ENCODE measurements at regions not wholly inside any gene's neighbourhood (a gene's known extent, or its start where the extent isn't known, plus 50 kb on each side); places are given as distances from the start of the nearest gene placed in this dataset.
A peak's percentile ranks its signal among the peaks of the same experiment; 100 is the strongest.

DNA sequence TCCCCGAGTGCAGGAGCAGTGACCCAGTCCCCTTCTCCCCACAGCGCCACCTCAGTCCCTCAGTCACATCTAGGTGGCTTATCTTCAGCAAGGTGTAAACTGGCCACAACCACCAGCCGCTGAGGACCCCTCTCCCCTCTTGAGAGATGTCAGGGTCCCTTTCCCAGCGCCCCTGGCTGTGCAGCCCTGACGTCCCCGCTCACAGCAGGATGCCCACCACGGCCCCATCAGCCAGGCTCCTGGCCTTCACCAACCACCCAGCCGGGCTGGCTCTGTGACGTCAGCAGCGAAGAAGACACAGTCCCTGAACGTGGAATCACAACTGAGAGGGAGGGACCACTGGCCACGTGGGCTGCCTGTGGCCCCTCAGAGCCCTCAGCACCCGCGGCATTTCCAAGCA lies 249.4 kb downstream of the NPHP4 start:
- Histone ChIP-seq H3K27ac (no peak overlapping the region), H3K4me3 (no peak overlapping the region), H3K36me3 (no peaks in the 10 kb centered on the region), H3K27me3 (peaks cover 0 to 60% of the 10 kb centered on the region in 2 donors), H3K4me1 (no peaks in the 10 kb centered on the region), H3K9me3 (no peaks in the 10 kb centered on the region)
- TF ChIP-seq POLR2AphosphoS5 (IDR thresholded peaks at IDR 0.05) (no peak), POLR2A (IDR thresholded peaks at IDR 0.05) (no peak)
- TF ChIP-seq, protein P1, sequence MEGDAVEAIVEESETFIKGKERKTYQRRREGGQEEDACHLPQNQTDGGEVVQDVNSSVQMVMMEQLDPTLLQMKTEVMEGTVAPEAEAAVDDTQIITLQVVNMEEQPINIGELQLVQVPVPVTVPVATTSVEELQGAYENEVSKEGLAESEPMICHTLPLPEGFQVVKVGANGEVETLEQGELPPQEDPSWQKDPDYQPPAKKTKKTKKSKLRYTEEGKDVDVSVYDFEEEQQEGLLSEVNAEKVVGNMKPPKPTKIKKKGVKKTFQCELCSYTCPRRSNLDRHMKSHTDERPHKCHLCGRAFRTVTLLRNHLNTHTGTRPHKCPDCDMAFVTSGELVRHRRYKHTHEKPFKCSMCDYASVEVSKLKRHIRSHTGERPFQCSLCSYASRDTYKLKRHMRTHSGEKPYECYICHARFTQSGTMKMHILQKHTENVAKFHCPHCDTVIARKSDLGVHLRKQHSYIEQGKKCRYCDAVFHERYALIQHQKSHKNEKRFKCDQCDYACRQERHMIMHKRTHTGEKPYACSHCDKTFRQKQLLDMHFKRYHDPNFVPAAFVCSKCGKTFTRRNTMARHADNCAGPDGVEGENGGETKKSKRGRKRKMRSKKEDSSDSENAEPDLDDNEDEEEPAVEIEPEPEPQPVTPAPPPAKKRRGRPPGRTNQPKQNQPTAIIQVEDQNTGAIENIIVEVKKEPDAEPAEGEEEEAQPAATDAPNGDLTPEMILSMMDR (IDR thresholded peaks at IDR 0.05), result no peak
- DNase-seq (ENCODE audit: low spot score in 2 of 2), result peak in 1 of 2 donors; percentile 42
- intact Hi-C loops (cut with DNase I; ENCODE audit: low total_unique reads), result no loop called here

DNA sequence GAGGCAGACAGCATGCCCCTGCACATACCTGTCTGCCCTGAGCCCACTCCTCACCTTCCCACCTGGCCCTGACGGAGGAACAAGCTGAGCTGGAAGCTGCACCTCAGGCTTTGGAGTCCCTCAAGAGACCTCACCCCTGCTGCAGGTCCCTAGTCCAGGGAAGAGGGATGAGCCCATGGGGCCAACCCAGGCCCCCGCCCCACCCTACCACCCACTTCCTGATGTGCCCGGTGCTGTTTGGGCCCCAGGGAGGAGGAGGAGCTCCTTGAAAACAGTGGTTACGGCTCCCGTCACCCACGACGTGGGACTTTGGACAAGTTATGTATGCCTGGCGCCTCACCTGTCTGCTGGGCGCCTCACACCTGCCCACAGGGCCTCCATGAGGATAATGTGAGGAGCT lies 250.2 kb downstream of the NPHP4 start:
- no peak overlapping the region for H3K27ac ChIP-seq
- DNase-seq (ENCODE audit: low spot score in 2 of 2), result peak in 1 of 2 donors; percentile 36
- intact Hi-C loops (cut with DNase I; ENCODE audit: low total_unique reads), result no loop called here

DNA sequence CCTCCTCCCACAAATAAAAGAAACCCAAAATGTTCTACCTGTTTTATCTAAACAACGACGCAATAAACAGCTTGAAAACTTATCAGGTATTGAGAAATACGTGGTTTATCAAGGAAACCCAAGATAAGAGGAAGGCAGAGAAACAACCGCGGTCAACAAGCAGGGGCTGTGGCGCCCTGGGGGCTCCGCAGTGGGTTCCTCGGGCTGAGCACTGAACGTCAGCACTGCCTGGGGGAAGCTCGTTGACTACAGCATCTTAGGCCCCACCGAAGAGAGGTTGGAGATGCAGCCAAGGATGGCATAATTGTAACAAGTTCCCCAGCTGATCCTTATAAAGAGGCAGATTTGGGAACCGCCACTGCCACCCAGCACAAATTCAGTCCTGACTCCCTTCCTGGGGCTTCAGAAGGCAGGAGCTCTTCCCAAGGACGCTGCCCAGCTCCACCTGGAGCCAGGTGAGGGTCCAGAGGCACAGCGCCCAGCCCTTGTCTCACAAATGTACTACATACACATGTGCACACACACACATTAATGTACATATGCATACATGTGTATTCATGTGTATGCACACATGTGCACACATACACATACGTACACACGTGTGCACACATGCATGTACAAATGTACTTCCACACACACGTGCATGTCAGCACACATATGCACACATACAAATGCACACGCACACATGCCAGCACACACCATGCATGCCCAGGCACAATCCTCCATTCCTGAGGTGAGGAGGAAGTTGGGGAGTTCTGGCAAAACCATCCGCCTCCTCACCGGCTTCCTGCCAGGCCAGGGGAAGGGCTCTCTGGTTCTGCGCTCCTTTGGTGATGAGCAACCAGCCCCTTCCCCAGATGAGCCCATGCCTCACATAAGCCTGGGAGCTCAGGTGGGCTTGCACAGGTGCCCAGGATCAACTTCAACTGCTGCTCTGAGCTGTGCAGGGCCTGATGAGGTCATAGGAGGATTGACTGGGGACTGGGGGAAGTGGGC lies 251.1 kb downstream of the NPHP4 start:
- peaks cover 0 to 47% of the 10 kb centered on the region in 2 donors for H3K27me3 ChIP-seq
- H3K36me3 ChIP-seq, result no peaks in the 10 kb centered on the region
- TF ChIP-seq, protein P1 (IDR thresholded peaks at IDR 0.05), result no peak
- TF ChIP-seq POLR2AphosphoS5 (IDR thresholded peaks at IDR 0.05) (no peak), POLR2A (IDR thresholded peaks at IDR 0.05) (no peak)
- no peak overlapping the region for H3K27ac ChIP-seq
- no peak overlapping the region for H3K4me3 ChIP-seq
- intact Hi-C loops (cut with DNase I; ENCODE audit: low total_unique reads), result no loop called here
- no peaks in the 10 kb centered on the region for H3K4me1 ChIP-seq
- DNase-seq (ENCODE audit: low spot score in 2 of 2), result peak in 1 of 2 donors; percentile 27
- H3K9me3 ChIP-seq, result no peaks in the 10 kb centered on the region

More for the DNA sequence above, 250.2 kb downstream of the NPHP4 start:
- TF ChIP-seq POLR2A (IDR thresholded peaks at IDR 0.05) (no peak), POLR2AphosphoS5 (IDR thresholded peaks at IDR 0.05) (no peak)
- TF ChIP-seq, protein P1 (IDR thresholded peaks at IDR 0.05), result no peak
- no peaks in the 10 kb centered on the region for H3K36me3 ChIP-seq
- no peaks in the 10 kb centered on the region for H3K9me3 ChIP-seq
- peaks cover 0 to 56% of the 10 kb centered on the region in 2 donors for H3K27me3 ChIP-seq
- no peaks in the 10 kb centered on the region for H3K4me1 ChIP-seq
- no peak overlapping the region for H3K4me3 ChIP-seq

DNA sequence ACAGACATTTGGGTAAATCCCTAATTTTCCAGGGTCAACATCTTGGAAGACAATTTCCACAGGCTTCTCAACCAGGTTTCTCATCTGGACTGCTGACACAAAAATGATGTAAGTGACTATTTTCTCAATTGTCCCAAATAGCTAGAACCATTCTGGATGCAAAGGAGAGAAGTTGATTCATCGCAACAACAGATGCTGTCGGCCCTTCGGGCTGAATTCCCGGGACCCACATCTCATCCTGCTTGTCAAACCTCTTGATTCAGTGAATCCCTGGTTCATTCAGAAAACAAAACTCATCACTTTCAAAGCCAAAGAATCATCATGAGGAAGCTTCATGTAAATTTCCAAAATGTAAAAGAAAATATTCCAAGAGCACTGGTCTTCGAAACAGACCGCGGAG lies 251.8 kb downstream of the NPHP4 start:
- Histone ChIP-seq H3K27ac (no peak overlapping the region), H3K36me3 (no peaks in the 10 kb centered on the region), H3K27me3 (peaks cover 0 to 42% of the 10 kb centered on the region in 2 donors), H3K9me3 (no peaks in the 10 kb centered on the region), H3K4me1 (no peaks in the 10 kb centered on the region), H3K4me3 (no peak overlapping the region)
- intact Hi-C loops (cut with DNase I; ENCODE audit: low total_unique reads), result no loop called here
- TF ChIP-seq POLR2A (IDR thresholded peaks at IDR 0.05) (no peak), POLR2AphosphoS5 (IDR thresholded peaks at IDR 0.05) (no peak)
- TF ChIP-seq, protein P1 (IDR thresholded peaks at IDR 0.05), result no peak
- DNase-seq (ENCODE audit: low spot score in 2 of 2), result peak in 1 of 2 donors; percentile 14

DNA sequence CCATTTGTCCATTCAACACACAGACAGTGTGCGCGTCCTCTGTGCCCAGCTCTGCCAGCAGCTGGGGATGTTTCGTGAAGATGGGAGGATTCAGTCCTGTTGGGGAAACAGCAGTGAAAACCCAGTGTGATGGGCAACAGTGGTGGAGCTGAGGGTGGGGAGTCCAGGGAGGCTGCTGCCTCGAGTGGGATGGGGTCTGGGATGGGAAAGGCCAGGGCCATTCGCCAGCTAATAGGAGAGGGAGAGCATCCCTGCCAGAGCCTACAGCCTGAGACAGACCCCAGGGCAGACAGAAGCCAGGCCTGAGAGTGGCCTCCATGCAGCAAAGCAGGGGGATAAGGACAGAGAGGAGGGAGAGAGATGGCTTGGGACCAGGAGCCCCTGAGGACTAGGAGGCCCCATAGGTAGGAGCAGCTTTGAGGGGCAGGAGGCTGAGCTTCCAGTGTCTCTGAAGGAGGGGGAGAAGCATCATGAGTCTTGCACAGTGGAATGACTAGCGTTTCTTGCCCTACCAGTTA lies 252.6 kb downstream of the NPHP4 start:
- no peaks in the 10 kb centered on the region for H3K9me3 ChIP-seq
- no peak overlapping the region for H3K27ac ChIP-seq
- no peak overlapping the region for H3K4me3 ChIP-seq
- peaks cover 0 to 42% of the 10 kb centered on the region in 2 donors for H3K27me3 ChIP-seq
- H3K36me3 ChIP-seq, result no peaks in the 10 kb centered on the region
- TF ChIP-seq, protein P1 (IDR thresholded peaks at IDR 0.05), result no peak
- TF ChIP-seq POLR2AphosphoS5 (IDR thresholded peaks at IDR 0.05), result no peak
- TF ChIP-seq POLR2A (IDR thresholded peaks at IDR 0.05), result no peak
- peak in 1 of 2 donors; percentile 17 for DNase-seq (ENCODE audit: low spot score in 2 of 2)
- no peaks in the 10 kb centered on the region for H3K4me1 ChIP-seq
- intact Hi-C loops (cut with DNase I; ENCODE audit: low total_unique reads), result loop anchor here (10.0 kb wide), 1 partner anchor 225 kb away; no protein-coding TSS in a partner anchor

Measured in breast epithelium (tissue), 4 donors.